H9 (cell line): ENCODE measurements at regions not wholly inside any gene's neighbourhood (a gene's known extent, or its start where the extent isn't known, plus 50 kb on each side); places are given as distances from the start of the nearest gene placed in this dataset.

Source experiments
- DNase-seq: peaks from one replicate; pipeline ENCODE4 v3.0.0-alpha.2; 2017
- H2AFZ ChIP-seq: one replicate; pipeline ENCODE4 v1.6.1; 2013; ENCODE audit warnings: mild to moderate bottlenecking, low read length, control low read depth, moderate library complexity
- H2AK5ac ChIP-seq: 2 replicates; pipeline ENCODE4 v1.6.1; 2013; ENCODE audit warnings: low read length, control low read depth, mixed read lengths; ENCODE audit not compliant: insufficient read length
- H2BK120ac ChIP-seq: one replicate; pipeline ENCODE4 v1.6.1; 2013; ENCODE audit warnings: low read depth, mild to moderate bottlenecking, low read length, control low read depth, inconsistent platforms; ENCODE audit not compliant: poor library complexity, severe bottlenecking
- H2BK12ac ChIP-seq: 2 replicates; pipeline ENCODE4 v1.6.1; 2013; ENCODE audit warnings: low read length, control low read depth, mixed read lengths, low read depth; ENCODE audit not compliant: insufficient read length
- H2BK15ac ChIP-seq: 2 replicates; pipeline ENCODE4 v1.6.1; 2013; ENCODE audit warnings: low read depth, low read length, control low read depth
- H2BK20ac ChIP-seq: one replicate; pipeline ENCODE4 v1.6.1; 2013; ENCODE audit warnings: low read depth, mild to moderate bottlenecking, low read length, control low read depth, inconsistent platforms; ENCODE audit not compliant: poor library complexity, severe bottlenecking
- H2BK5ac ChIP-seq: 2 replicates; pipeline ENCODE4 v1.6.1; 2013; ENCODE audit warnings: low read length, control low read depth, mixed read lengths; ENCODE audit not compliant: insufficient read length
- H3K14ac ChIP-seq: 2 replicates; pipeline ENCODE4 v1.6.1; 2013; ENCODE audit warnings: low read length, control low read depth; ENCODE audit not compliant: insufficient read depth
- H3K18ac ChIP-seq: 2 replicates; pipeline ENCODE4 v1.6.1; 2013; ENCODE audit warnings: low read depth, mild to moderate bottlenecking, mixed read lengths, low read length, control low read depth; ENCODE audit not compliant: insufficient read length
- H3K23ac ChIP-seq: 2 replicates; pipeline ENCODE4 v1.6.1; 2013; ENCODE audit warnings: low read length, control low read depth, mixed read lengths, low read depth; ENCODE audit not compliant: insufficient read length
- H3K23me2 ChIP-seq: 2 replicates; pipeline ENCODE4 v1.6.1; 2013; ENCODE audit warnings: low read depth, mild to moderate bottlenecking, mixed read lengths, low read length, control low read depth; ENCODE audit not compliant: insufficient read length, poor library complexity, severe bottlenecking
- H3K27ac ChIP-seq: 2 replicates; pipeline ENCODE4 v1.5.1; 2013; ENCODE audit warnings: low read length, control low read depth, mixed read lengths, low read depth; ENCODE audit not compliant: insufficient read length
- H3K27me3 ChIP-seq: 2 replicates; pipeline ENCODE4 v1.6.1; 2013; ENCODE audit warnings: low read length, control low read depth, inconsistent platforms; ENCODE audit not compliant: insufficient read depth
- H3K4ac ChIP-seq: 2 replicates; pipeline ENCODE4 v1.6.1; 2013; ENCODE audit warnings: low read depth, mild to moderate bottlenecking, control low read depth, inconsistent platforms, low read length, moderate library complexity
- H3K4me1 ChIP-seq: 2 replicates; pipeline ENCODE4 v1.6.1; 2013; ENCODE audit warnings: low read length, control low read depth, inconsistent platforms; ENCODE audit not compliant: insufficient read depth
- H3K4me2 ChIP-seq: 2 replicates; pipeline ENCODE4 v1.6.1; 2013; ENCODE audit warnings: low read length, control low read depth, mixed read lengths; ENCODE audit not compliant: insufficient read length, insufficient read depth
- H3K56ac ChIP-seq: 2 replicates; pipeline ENCODE4 v1.6.1; 2013; ENCODE audit warnings: low read depth, mild to moderate bottlenecking, mixed read lengths, low read length, control low read depth; ENCODE audit not compliant: insufficient read length
- H3K79me1 ChIP-seq: 2 replicates; pipeline ENCODE4 v1.6.1; 2013; ENCODE audit warnings: low read depth, mild to moderate bottlenecking, moderate library complexity, low read length, control low read depth, inconsistent platforms; ENCODE audit not compliant: insufficient read depth, poor library complexity, severe bottlenecking
- H3K79me2 ChIP-seq: 2 replicates; pipeline ENCODE4 v1.6.1; 2013; ENCODE audit warnings: low read length, control low read depth, inconsistent platforms; ENCODE audit not compliant: insufficient read depth
- H3K9ac ChIP-seq: 2 replicates; pipeline ENCODE4 v1.6.1; 2013; ENCODE audit warnings: low read length, control low read depth, mixed read lengths; ENCODE audit not compliant: insufficient read length; ENCODE audit errors: extremely low read depth
- H3K9me3 ChIP-seq: one replicate; pipeline ENCODE4 v1.6.1; 2013; ENCODE audit warnings: low read depth, low read length, inconsistent platforms; ENCODE audit not compliant: control insufficient read depth
- H3T11ph ChIP-seq: one replicate; pipeline ENCODE4 v1.6.1; 2013; ENCODE audit warnings: mild to moderate bottlenecking, low read length, control low read depth, inconsistent platforms
- H4K20me1 ChIP-seq: one replicate; pipeline ENCODE4 v1.6.1; 2013; ENCODE audit not compliant: control insufficient read depth, insufficient read length, insufficient read depth
- H4K5ac ChIP-seq: 2 replicates; pipeline ENCODE4 v1.6.1; 2013; ENCODE audit warnings: low read depth, mild to moderate bottlenecking, mixed read lengths, low read length, control low read depth; ENCODE audit not compliant: insufficient read length
- H4K8ac ChIP-seq: replicated peaks from 2 replicates; pipeline ENCODE4 v1.6.1; 2013; ENCODE audit warnings: low read length, control low read depth, mixed read lengths, low read depth; ENCODE audit not compliant: insufficient read length
- H4K91ac ChIP-seq: 2 replicates; pipeline ENCODE4 v1.6.1; 2013; ENCODE audit warnings: low read depth, mild to moderate bottlenecking, moderate library complexity, mixed read lengths, low read length, control low read depth; ENCODE audit not compliant: insufficient read length
- H3K27ac Mint-ChIP-seq, 3 experiments: 2 replicates in 2 of 3; 3 replicates in 1 of 3; pipeline ENCODE4 v1.8.0; 2020 to 2021; ENCODE audit warnings: mixed read lengths in 3 of 3, mild to moderate bottlenecking in 1 of 3, moderate library complexity in 1 of 3
- H3K27me3 Mint-ChIP-seq: 2 replicates; pipeline ENCODE4 v1.8.0; 2021; ENCODE audit warnings: low read depth, mild to moderate bottlenecking, moderate library complexity, mixed read lengths
- H3K36me3 Mint-ChIP-seq, 3 experiments: 2 replicates in 2 of 3; 3 replicates in 1 of 3; pipeline ENCODE4 v1.8.0; 2020 to 2021; ENCODE audit warnings: low read depth in 3 of 3, mixed read lengths in 3 of 3; ENCODE audit not compliant: insufficient read depth in 1 of 3
- H3K4me1 Mint-ChIP-seq, 2 experiments: 2 replicates each; pipeline ENCODE4 v1.8.0; 2020; ENCODE audit warnings: mixed read lengths in 2 of 2
- H3K4me3 Mint-ChIP-seq, 2 experiments: 2 replicates in 1 of 2; 3 replicates in 1 of 2; pipeline ENCODE4 v1.8.0; 2020 to 2021; ENCODE audit warnings: mild to moderate bottlenecking in 2 of 2, mixed read lengths in 2 of 2, moderate library complexity in 1 of 2
- H3K9me3 Mint-ChIP-seq, 2 experiments: 2 replicates in 1 of 2; 3 replicates in 1 of 2; pipeline ENCODE4 v1.8.0; 2020; ENCODE audit warnings: mild to moderate bottlenecking in 2 of 2, mixed read lengths in 2 of 2, moderate library complexity in 1 of 2
- CTCF ChIP-seq: fragments of 200-600 bp; sonication (generic); conservative IDR thresholded peaks from 3 replicates; pipeline ENCODE4 v1.8.0; 2021; ENCODE audit warnings: antibody characterized with exemption, mild to moderate bottlenecking
- WGBS: extraction: QIAGEN DNeasy Blood & Tissue Kit; methylation state at CpG from one replicate; pipeline ENCODE4 v1.1.7; 2013; ENCODE audit warnings: missing lambda C conversion rate, low lambda C conversion rate, mixed read lengths; ENCODE audit not compliant: insufficient read length; ENCODE audit errors: extremely low coverage; 5-methylcytosine and 5-hydroxymethylcytosine counted together

GRCh38 chr10:9012312-9012711 lies 957.8 kb downstream of the GATA3 start:
- Histone ChIP-seq H2BK5ac (no peak overlapping the region), H4K20me1 (no peaks in the 10 kb centered on the region), H3K23ac (no peak overlapping the region), H3K4ac (no peak overlapping the region), H3K9ac (no peak overlapping the region), H2BK20ac (no peak overlapping the region), H2BK12ac (no peak overlapping the region), H2BK120ac (no peak overlapping the region), H4K8ac (no peak overlapping the region), H3T11ph (no peak overlapping the region), H3K14ac (no peak overlapping the region), H2BK15ac (no peak overlapping the region), H3K4me2 (no peak overlapping the region), H3K79me2 (no peaks in the 10 kb centered on the region), H2AK5ac (no peak overlapping the region), H3K23me2 (no peaks in the 10 kb centered on the region), H3K4me1 (no peaks in the 10 kb centered on the region; the same call in 1 of the 2 replicates), H3K9me3 (no peaks in the 10 kb centered on the region), H3K27me3 (no peaks in the 10 kb centered on the region), H3K79me1 (no peaks in the 10 kb centered on the region), H4K91ac (no peak overlapping the region), H3K27ac (no peak overlapping the region), H3K56ac (no peak overlapping the region), H3K18ac (no peak overlapping the region), H2AFZ (no peak overlapping the region), H4K5ac (no peak overlapping the region)
- no peaks in the 10 kb centered on the region for H3K9me3 Mint-ChIP-seq
- H3K4me3 Mint-ChIP-seq: no peak overlapping the region
- H3K36me3 Mint-ChIP-seq: no peaks in the 10 kb centered on the region; a peak in 1 of 7 replicates
- H3K27ac Mint-ChIP-seq: no peak overlapping the region
- no peak for TF ChIP-seq CTCF
- H3K27me3 Mint-ChIP-seq: no peaks in the 10 kb centered on the region
- DNase-seq: no peak
- WGBS: no CpG with 5 or more reads among the region's 1 CpG
- peaks cover 3 to 6% of the 10 kb centered on the region in 2 experiments; a peak in 1 of 4 replicates for H3K4me1 Mint-ChIP-seq
